NB4 (cell line): ENCODE measurements at regions not wholly inside any gene's neighbourhood (a gene's known extent, or its start where the extent isn't known, plus 50 kb on each side); places are given as distances from the start of the nearest gene placed in this dataset.
"Not testable (repeated sequence)": the region's sequence is repeated elsewhere in the genome, so short reads cannot be mapped to it uniquely, and the experiment has no call there.

Source experiments
- DNase-seq: peaks from one replicate; pipeline ENCODE4 v3.0.0; 2010; ENCODE audit warnings: low read depth
- H3K4me3 ChIP-seq: one replicate; pipeline ENCODE4 v1.5.1; 2011; ENCODE audit warnings: mild to moderate bottlenecking, low read depth, low read length, moderate library complexity
- CTCF ChIP-seq: IDR thresholded peaks from one replicate; pipeline ENCODE4 v1.5.1; 2012; ENCODE audit warnings: low read depth, low read length

GRCh38 chr2:132324005-132324404 is 92.6 kb upstream of the GPR39 start:
- DNase-seq, H3K4me3 ChIP-seq: not testable (repeated sequence)

- not testable (repeated sequence) for DNase-seq, H3K4me3 ChIP-seq
Observed at GRCh38 chr2:132332345-132333033, 84.1 kb upstream of the GPR39 start.

GRCh38 chr2:132337135-132337534 is 79.5 kb upstream of the GPR39 start:
- not testable (repeated sequence) for DNase-seq, H3K4me3 ChIP-seq

- not testable (repeated sequence) for H3K4me3 ChIP-seq, DNase-seq
Observed at GRCh38 chr2:132337844-132338243, 78.8 kb upstream of the GPR39 start.

- not testable (repeated sequence) for H3K4me3 ChIP-seq, DNase-seq
Observed at GRCh38 chr2:132347041-132347780, 69.4 kb upstream of the GPR39 start.

- TF ChIP-seq CTCF: peak; percentile 53
- peak; percentile 57 for DNase-seq
- H3K4me3 ChIP-seq: not testable (repeated sequence)
Observed at GRCh38 chr2:132349092-132349687, 67.4 kb upstream of the GPR39 start.

GRCh38 chr2:132351668-132352067 is 64.9 kb upstream of the GPR39 start:
- DNase-seq, H3K4me3 ChIP-seq: not testable (repeated sequence)

- not testable (repeated sequence) for DNase-seq, H3K4me3 ChIP-seq
Observed at GRCh38 chr2:132352481-132353001, 64.1 kb upstream of the GPR39 start.

- H3K4me3 ChIP-seq, DNase-seq: not testable (repeated sequence)
Observed at GRCh38 chr2:132353380-132353779, 63.2 kb upstream of the GPR39 start.

- not testable (repeated sequence) for DNase-seq, H3K4me3 ChIP-seq
Observed at GRCh38 chr2:132360964-132361363, 55.6 kb upstream of the GPR39 start.

- DNase-seq, H3K4me3 ChIP-seq: not testable (repeated sequence)
Observed at GRCh38 chr2:132361498-132361897, 55.1 kb upstream of the GPR39 start.

- H3K4me3 ChIP-seq, DNase-seq: not testable (repeated sequence)
Observed at GRCh38 chr2:132363352-132363751, 53.3 kb upstream of the GPR39 start.

- not testable (repeated sequence) for DNase-seq
Observed at GRCh38 chr2:132365963-132366362, 50.6 kb upstream of the GPR39 start.

More at GRCh38 chr2:132365963-132366362, 50.6 kb upstream of the GPR39 start:
- not testable (repeated sequence) for H3K4me3 ChIP-seq
